ENCODE measurements at regions not wholly inside any gene's neighbourhood (a gene's known extent, or its start where the extent isn't known, plus 50 kb on each side); places are given as distances from the start of the nearest gene placed in this dataset.

DNA sequence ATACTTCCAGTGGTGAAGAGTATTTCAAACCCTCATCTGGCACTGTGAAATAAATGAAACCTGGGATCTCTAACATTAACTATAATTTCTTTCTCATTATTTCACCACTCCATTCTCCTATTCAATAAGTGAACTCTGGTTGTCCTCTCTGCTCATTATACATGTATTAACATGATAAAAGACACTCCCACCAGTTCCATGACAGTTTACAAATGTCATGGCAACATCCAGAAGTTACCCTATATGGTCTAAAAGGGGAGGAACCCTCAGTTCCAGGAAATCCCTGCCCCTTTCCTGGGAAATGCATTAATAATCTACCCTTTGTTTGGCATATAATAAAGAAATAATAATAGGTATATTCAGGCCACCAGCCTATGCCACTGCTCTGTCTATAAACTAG is 62.7 kb upstream of the BRINP3 start:
- no peak for DNase-seq (ENCODE audit: low read depth)
- no peak overlapping the region for H3K4me3 ChIP-seq (ENCODE audit: low read depth, low read length)

DNA sequence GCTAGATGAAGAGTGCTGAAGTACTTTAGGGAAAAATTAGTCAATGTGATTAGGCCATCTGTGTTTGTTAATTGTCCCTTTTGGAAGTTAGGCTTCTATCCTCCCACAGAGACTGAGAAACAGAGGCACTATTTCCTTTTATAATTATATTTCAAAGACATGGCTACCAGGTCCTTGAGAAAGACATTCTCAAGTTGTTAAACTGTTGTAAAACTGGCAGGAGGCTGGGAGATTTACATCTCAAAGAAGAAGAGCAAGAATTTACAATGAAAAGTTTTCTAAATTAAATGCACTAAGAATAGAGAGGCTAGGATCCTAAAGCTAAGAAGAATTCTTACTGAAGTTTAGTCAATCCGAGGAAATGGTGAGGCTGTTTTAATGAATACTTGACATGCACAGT is 74.0 kb upstream of the BRINP3 start:
- DNase-seq (ENCODE audit: low read depth) = no peak
- no peak overlapping the region for H3K4me3 ChIP-seq (ENCODE audit: low read depth, low read length)

DNA sequence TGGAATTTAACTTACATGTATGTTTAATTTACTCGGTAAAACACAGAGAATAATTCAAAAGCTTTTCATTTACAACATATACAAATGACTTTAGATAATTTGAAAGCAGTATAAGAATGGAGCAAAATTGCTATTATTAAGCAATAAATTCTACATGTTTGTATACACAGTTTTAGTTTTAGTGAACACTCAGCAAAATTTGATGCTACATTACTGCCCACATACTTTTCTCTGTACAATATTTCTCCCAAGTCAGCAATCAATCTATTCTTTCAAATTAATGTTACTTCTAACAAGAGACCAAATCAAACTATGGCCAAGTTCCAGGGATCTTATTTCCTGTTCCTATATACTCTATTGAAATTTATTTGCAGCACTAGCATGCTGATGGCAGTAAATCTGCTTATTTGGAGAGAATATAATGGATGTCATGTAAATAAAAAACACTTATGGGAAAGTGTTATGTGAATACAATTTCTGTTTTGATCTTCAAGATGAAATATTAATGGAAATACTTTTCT is 82.6 kb upstream of the BRINP3 start:
- H3K4me3 ChIP-seq (ENCODE audit: low read depth, low read length) = no peak overlapping the region
- no peak for DNase-seq (ENCODE audit: low read depth)

DNA sequence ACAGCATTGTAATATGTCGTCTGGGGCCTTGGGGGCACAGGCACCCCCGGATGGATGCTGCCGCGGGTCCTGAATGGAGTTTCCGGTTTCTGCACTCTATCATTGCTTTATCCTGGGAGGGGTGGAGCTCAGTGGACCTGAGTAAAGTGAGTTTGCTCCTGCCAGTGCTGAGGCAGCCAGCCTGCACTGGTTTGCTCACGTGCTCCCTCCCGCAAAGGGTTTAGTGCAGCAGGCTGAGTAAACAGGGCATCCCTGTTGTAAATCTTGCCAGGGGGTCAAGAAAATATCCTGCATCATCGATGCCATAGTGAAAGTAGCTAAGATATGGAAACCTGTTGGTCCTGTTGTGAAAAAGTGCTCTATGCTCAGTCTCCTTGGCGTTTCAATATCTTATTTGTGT is 85.6 kb upstream of the BRINP3 start:
- no peak overlapping the region for H3K4me3 ChIP-seq (ENCODE audit: low read depth, low read length)
- no peak for DNase-seq (ENCODE audit: low read depth)

DNA sequence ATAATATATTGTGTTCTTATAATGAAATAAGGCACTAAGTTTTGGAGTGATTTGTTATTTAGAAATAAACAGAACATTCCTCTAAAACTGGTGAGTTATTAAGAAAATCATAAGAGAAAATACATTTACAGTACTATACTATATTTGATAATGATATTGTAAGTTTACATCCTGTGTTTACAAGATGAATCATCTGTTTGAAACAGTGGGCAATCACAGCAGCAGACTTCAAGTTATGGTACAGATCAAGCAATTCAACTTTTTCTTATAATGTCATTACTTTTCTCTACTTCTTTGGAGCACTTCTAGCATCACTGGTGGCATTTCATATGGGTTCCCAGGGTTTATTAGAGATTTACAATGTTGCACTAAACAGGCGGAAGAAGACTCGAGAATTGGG is 86.5 kb upstream of the BRINP3 start:
- H3K4me3 ChIP-seq (ENCODE audit: low read depth, low read length) = no peak overlapping the region
- no peak for DNase-seq (ENCODE audit: low read depth)

DNA sequence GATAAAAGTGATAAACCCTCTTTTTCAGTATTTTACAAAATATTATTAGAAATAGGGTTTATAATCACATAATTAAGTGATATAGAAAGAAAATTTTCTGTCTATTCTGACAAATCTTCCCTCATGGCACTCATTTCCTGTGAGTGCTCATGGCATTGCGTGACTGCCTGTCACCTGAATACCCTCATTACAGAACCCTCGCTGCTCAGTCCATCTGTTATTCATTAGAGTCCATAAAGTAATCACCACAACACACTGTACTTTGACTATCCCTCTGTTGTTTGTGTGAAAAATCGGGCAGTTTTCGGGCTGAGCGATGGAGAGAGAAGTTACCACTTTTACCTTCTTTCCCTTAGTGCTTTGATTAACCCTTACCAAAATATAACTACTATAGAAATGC is 100.4 kb upstream of the BRINP3 start:
- H3K4me3 ChIP-seq (ENCODE audit: low read depth, low read length) = no peak overlapping the region
- peak; percentile 14 for DNase-seq (ENCODE audit: low read depth)

DNA sequence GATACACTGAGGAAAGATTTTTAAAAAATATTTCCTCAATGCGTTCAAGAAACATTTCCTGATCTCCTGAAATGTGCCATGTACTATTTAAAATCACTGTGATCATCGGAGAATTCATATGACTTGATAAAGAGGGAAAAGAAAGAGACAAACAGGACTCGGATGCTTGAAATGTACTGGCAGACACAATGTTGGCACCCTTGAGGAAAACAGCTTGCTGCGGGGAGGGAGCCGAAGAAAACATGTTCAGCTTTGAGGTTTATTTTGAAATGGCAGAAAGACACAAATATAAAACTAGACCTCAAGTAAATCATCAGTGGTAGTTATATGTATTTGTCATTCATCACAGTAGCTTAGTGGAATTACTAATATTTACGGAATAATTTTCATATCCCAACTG is 100.9 kb upstream of the BRINP3 start:
- DNase-seq (ENCODE audit: low read depth) = no peak
- H3K4me3 ChIP-seq (ENCODE audit: low read depth, low read length) = no peak overlapping the region

DNA sequence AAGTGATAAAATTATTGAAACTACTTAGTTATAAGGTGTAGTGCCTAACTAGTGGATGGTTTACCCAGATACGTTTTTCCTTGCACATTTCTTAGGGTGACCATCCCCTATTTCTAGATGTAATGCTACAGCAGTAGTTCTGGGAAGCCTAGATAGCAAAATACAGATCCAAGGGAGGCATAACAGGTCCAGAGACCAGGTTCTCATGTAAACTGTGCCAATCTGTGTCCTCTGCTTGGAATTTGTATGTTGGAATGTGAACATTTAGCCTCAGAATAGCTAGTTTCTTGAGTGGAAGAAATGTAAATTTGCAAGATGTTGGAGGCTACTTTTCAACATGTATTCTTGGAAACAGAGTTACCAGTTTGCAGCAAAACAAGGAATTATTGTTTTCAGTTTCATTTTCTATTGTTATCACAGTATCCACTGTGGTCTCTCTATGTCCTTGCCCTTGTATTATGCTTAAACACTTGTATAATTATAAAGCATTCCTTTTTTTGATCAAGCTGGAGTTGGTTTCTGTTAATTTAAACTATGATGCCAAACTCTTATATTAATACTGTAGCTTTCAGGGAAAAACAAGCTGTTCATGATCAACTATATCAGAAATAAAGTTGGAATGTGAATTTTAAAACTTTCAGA is 102.0 kb upstream of the BRINP3 start:
- no peak for DNase-seq (ENCODE audit: low read depth)
- no peak overlapping the region for H3K4me3 ChIP-seq (ENCODE audit: low read depth, low read length)

DNA sequence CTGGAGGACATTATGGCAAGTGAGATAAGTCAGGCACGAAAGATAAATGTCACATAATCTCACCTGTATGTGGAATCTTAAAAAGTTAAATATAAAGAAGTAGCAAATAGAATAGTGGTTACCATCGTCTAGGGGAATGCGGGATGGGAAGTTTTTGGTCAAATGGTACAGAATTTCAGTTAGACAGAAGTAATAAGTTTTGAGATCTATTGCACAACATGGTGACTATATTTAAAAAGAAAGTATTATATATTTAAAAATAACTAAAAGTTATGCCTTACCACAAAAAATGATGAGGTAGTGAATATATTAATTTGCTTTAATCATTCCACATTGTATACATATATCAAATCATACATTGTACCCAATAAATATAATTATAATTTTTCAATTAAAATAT is 106.2 kb upstream of the BRINP3 start:
- no peak for DNase-seq (ENCODE audit: low read depth)
- no peak overlapping the region for H3K4me3 ChIP-seq (ENCODE audit: low read depth, low read length)

DNA sequence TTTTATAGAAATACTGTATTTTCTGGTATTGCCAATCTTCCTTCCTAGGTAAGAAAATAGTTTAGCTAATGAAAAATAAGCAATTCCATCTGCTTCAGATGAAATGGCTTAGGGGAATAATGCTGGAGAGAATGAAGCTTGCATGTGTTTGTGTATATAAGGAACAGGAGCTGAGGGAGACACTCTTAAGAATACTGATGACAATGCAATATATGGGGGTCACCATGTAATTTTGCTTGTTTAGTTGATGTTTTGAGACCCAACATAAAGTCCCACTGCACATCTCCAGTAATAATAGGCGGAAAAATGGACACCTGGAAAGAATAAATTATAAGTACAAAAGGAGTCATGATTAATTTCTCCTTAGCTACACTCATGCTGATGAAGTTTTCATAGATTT is 110.8 kb upstream of the BRINP3 start:
- DNase-seq (ENCODE audit: low read depth) = no peak
- no peak overlapping the region for H3K4me3 ChIP-seq (ENCODE audit: low read depth, low read length)

DNA sequence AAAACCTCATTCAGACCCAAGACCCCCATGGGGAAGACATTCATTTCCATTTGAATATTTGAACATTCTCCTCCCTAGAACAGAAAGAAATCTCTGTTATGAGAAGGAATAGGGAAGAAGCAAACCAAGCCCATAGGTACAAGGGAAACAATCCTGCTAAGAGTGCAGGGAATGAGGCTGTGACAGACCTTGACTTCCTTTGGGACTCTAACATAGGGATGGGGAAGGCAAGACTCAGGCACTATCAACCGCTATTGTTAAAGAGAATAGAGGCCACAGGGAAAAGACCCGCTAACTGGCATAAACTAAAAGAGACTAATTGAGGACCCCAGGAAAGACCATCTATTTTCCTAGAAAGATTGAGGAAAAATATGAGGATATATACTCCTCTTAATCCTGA is 117.8 kb upstream of the BRINP3 start:
- DNase-seq (ENCODE audit: low read depth) = no peak
- H3K4me3 ChIP-seq (ENCODE audit: low read depth, low read length) = no peak overlapping the region

DNA sequence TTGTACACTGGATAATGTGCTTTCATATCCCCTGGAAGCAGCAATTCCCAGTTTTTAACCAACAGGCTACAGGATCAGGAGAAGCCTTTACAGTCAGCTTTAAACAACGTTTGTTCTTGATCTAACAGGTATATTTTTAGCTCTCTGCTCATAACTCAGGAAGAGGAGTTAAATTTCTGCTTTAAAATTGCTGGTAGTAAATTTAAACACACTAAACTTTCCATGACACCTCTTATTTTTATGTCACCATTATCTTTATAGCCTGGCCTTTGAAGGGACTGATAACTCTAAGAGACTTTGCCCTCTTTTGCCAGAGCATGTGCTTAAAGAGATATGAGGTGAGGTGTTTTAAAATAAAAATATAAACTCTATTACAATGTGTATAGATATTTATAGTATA is 119.6 kb upstream of the BRINP3 start:
- no peak overlapping the region for H3K4me3 ChIP-seq (ENCODE audit: low read depth, low read length)
- DNase-seq (ENCODE audit: low read depth) = no peak

DNA sequence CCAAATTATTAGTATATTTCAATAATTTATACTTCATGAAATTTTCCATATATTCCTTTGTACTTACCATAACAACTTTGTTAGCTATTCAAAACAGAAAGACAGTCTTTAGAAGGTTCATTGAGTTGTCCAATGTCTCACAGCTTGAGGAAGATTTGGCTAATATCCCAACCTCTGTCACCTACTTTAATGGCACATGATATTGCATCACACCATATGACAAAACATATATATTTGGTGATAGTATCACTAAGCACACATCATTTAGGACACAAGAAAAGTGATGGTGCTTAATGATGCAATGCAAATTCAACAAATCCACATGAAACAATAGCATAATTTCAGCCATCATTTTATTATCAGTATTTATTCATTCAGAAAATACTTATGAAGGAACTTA is 122.0 kb upstream of the BRINP3 start:
- no peak overlapping the region for H3K4me3 ChIP-seq (ENCODE audit: low read depth, low read length)
- DNase-seq (ENCODE audit: low read depth) = no peak

DNA sequence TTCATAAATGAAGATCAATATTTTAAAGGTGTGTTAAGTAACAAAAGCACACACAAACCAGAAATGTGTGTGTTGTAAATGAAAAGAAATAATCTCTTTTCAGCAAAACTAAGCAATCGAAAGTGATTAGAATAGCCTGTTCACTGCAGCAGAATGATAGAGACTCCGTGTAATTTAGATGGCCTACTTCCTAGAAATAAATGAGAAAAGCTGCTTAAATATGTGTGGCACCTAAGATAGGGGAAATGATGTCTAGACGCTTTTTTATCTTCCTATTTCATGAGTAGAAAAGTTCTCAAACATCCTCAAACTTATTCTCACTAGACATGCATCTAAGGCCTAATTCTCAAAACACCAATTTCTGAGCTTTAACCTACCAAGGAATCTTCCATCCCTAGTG is 124.7 kb upstream of the BRINP3 start:
- DNase-seq (ENCODE audit: low read depth) = no peak

DNA sequence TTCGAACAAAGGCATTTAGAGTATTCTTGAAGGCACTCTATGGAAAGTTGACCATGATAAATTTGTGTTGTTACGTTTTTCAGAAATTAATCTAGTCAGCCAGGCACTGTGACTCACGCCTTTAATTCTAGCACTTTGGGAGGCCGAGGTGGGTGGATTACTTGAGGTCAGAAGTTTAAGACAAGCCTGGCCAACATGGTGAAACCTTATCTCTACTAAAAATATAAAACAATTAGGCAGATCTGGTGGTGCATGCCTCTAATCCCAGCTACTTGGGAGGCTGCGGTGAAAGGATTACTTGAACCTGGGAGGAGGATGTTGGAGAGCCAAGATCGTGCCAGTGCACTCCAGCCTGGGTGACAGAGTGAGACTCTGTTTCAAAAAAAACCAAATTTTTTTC is 130.6 kb upstream of the BRINP3 start:
- H3K4me3 ChIP-seq (ENCODE audit: low read depth, low read length) = no peak overlapping the region
- no peak for DNase-seq (ENCODE audit: low read depth)

More for the DNA sequence above, 124.7 kb upstream of the BRINP3 start:
- H3K4me3 ChIP-seq (ENCODE audit: low read depth, low read length) = no peak overlapping the region

DNA sequence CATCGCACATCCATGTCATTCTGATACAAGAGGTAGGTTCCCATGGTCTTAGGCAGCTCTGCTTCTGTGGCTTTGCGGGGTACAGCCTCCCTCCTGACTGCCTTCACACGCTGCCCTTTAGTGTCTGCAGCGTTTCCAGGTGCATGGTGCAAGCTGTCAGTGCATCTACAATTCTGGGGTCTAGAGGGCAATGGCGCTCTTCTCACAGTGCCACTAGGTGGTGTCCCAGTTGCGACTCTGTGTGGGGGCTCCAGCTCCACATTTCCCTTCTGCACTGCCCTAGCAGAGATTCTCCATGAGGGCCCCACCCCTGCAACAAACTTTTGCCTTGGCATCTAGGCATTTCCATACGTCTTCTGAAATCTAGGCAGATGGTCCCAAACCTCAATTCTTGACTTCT is 138.2 kb upstream of the BRINP3 start:
- H3K4me3 ChIP-seq (ENCODE audit: low read depth, low read length) = no peak overlapping the region
- no peak for DNase-seq (ENCODE audit: low read depth)

DNA sequence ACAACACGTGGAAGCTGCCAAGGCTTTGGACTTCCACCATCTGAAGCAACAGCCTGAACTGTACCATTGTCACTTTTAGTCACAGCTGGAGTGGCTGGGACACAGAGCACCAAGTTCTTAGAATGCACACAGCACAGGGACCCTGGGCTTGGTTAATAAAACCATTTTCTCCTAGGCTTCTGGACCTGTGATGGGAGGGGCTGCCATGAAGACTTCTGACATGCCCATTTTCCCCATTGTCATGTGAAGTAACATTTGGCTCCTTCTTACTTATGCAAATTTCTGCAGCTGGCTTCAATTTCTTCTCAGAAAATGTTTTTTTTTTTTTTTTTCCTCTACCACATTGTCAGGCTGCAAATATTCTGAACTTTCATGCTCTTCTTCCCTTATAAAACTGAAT is 138.6 kb upstream of the BRINP3 start:
- no peak overlapping the region for H3K4me3 ChIP-seq (ENCODE audit: low read depth, low read length)
- no peak for DNase-seq (ENCODE audit: low read depth)

DNA sequence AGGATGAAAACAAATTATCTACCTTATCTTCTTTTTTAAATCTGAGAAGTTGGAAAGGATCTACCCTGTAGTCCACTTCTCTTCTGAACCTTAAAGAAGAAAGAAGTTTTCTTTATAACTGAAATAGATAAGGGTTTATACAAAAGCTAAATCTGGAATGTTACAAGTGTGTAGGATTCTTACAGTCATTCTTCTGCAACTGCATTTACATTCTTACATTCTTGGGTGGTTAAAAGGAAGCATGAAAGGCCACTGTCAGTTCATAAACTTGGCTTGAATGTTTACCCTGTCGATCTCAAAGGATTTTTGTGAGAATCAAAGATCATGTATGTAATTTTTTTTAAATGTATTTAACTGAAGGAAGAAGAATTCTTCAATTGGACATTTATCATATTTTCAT is 142.1 kb upstream of the BRINP3 start:
- no peak for DNase-seq (ENCODE audit: low read depth)
- no peak overlapping the region for H3K4me3 ChIP-seq (ENCODE audit: low read depth, low read length)

DNA sequence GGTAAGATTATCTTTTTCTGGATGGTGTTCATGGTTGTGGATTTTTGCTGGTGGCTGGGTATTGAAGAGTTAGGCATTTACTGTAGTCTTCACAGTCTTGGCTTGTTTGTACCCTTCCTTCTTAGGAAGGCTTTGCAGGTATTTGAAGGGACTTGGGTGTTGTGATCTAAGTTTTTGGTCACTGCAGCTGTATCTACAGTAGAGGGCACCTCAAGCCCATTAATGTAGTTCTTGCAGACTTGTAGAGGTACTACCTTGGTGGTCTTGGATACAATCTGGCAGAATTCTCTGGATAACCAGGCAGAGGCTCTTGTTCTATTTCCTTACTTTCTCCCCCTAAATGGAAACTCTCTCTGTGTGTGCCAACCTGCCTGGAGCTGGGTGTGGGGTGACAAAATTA is 155.8 kb upstream of the BRINP3 start:
- no peak overlapping the region for H3K4me3 ChIP-seq (ENCODE audit: low read depth, low read length)
- DNase-seq (ENCODE audit: low read depth) = no peak

DNA sequence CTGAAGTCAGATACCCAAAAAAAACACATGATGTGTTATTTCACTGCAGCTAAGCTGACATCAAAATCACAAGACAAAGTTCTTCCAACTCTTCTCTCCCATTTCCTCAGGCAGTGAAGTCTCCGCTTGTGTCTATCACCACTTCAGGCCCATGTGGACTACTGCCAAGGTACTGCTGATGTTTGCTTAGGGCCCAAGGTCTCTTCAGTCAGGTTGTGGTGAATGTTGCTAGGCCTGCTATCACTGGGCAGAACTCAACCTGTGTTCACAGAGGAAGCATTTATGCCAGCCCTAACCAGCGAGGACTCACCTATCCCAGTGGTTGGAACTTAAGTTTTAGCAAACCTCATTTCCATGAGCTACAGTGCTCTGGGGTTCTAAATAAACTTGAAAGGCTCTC is 156.5 kb upstream of the BRINP3 start:
- H3K4me3 ChIP-seq (ENCODE audit: low read depth, low read length) = no peak overlapping the region
- DNase-seq (ENCODE audit: low read depth) = no peak

DNA sequence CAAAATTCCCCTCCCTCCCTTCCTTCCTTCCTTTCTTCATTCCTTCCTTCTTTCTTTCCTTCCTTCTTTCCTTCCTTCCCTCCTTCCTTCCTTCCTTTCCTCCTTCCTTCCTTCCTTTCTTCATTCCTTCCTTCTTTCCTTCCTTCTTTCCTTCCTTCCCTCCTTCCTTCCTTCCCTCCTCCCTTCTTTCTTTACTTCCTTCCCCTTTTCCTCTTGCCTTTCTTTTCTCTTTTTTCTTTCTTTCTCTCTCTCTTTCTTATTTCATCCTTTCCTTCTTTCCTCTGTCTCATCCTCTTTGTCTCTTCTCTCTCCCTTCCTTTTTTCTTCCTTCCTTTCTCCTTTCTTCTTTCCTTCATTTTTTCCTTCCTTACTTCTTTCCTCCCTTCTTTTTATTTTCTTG is 171.9 kb upstream of the BRINP3 start:
- no peak overlapping the region for H3K4me3 ChIP-seq (ENCODE audit: low read depth, low read length)
- DNase-seq (ENCODE audit: low read depth) = no peak

DNA sequence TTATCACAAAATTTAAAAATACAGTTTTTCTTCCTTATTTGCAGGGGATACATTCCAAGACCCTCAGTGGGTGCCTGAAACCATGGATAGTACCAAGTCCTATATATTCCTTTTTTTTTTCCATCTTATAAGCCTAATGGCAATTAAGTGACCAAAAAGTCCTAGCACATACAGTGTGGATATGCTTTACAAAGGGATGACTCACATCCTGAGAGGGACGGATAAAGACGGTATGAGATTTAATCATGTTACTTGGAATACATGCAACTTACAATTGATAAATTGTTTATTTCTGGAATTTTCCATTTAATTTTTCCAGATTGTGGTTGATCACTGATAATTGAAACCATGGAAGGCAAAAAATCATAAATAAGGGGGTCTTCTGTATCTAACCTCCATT is 181.2 kb upstream of the BRINP3 start:
- peak; percentile 3 for DNase-seq (ENCODE audit: low read depth)
- H3K4me3 ChIP-seq (ENCODE audit: low read depth, low read length) = no peak overlapping the region

Measured in skeletal muscle cell (primary cell).